ENCODE measurements at regions not wholly inside any gene's neighbourhood (a gene's known extent, or its start where the extent isn't known, plus 50 kb on each side); places are given as distances from the start of the nearest gene placed in this dataset.

DNA sequence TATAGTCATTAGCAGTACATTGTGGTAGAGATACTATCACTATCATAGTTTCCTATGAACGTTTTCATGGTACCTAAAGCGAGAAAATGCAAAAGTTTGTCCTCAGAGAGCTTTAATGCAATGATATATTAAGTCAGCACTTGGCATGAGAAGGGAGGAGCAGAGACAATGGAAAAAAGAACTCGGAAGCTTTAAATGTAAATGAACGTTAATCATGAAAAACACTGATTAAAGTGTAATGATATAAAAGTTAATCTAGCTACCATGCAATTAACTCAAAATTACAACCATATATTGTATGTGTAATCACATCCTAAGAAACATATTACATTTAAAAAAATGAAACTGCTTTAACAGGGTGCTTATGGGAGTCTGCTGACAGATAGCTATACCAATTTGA lies 282.7 kb downstream of the HDGFL1 start:
- whole genome bisulfite sequencing: 74% methylated on average over 4 of the region's 4 CpGs
- DNase-seq (ENCODE audit: low spot score): no peak
- H3K36me3 ChIP-seq (ENCODE audit: control insufficient read depth in 4 of 4, insufficient read depth in 3 of 4, low read depth in 1 of 4, low read length in 3 of 4): no peaks in the 10 kb centered on the region
- TF ChIP-seq, protein P1, sequence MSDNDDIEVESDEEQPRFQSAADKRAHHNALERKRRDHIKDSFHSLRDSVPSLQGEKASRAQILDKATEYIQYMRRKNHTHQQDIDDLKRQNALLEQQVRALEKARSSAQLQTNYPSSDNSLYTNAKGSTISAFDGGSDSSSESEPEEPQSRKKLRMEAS (IDR thresholded peaks at IDR 0.05): no peak
- TF ChIP-seq SP1 (IDR thresholded peaks at IDR 0.05) (no peak), RAD21 (IDR thresholded peaks at IDR 0.05) (no peak), TAF1 (conservative IDR thresholded peaks at IDR 0.05) (no peak), YY1 (IDR thresholded peaks at IDR 0.05) (no peak), FOXA1 (IDR thresholded peaks at IDR 0.05) (no peak), FOXA2 (IDR thresholded peaks at IDR 0.05) (no peak), NR2F2 (IDR thresholded peaks at IDR 0.05) (no peak), HNF4A (conservative IDR thresholded peaks at IDR 0.05) (no peak)
- TF ChIP-seq, protein P2, sequence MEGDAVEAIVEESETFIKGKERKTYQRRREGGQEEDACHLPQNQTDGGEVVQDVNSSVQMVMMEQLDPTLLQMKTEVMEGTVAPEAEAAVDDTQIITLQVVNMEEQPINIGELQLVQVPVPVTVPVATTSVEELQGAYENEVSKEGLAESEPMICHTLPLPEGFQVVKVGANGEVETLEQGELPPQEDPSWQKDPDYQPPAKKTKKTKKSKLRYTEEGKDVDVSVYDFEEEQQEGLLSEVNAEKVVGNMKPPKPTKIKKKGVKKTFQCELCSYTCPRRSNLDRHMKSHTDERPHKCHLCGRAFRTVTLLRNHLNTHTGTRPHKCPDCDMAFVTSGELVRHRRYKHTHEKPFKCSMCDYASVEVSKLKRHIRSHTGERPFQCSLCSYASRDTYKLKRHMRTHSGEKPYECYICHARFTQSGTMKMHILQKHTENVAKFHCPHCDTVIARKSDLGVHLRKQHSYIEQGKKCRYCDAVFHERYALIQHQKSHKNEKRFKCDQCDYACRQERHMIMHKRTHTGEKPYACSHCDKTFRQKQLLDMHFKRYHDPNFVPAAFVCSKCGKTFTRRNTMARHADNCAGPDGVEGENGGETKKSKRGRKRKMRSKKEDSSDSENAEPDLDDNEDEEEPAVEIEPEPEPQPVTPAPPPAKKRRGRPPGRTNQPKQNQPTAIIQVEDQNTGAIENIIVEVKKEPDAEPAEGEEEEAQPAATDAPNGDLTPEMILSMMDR (IDR thresholded peaks at IDR 0.05; ENCODE audit: low read depth, low read length, missing input control): no peak
- TF ChIP-seq, protein P3, sequence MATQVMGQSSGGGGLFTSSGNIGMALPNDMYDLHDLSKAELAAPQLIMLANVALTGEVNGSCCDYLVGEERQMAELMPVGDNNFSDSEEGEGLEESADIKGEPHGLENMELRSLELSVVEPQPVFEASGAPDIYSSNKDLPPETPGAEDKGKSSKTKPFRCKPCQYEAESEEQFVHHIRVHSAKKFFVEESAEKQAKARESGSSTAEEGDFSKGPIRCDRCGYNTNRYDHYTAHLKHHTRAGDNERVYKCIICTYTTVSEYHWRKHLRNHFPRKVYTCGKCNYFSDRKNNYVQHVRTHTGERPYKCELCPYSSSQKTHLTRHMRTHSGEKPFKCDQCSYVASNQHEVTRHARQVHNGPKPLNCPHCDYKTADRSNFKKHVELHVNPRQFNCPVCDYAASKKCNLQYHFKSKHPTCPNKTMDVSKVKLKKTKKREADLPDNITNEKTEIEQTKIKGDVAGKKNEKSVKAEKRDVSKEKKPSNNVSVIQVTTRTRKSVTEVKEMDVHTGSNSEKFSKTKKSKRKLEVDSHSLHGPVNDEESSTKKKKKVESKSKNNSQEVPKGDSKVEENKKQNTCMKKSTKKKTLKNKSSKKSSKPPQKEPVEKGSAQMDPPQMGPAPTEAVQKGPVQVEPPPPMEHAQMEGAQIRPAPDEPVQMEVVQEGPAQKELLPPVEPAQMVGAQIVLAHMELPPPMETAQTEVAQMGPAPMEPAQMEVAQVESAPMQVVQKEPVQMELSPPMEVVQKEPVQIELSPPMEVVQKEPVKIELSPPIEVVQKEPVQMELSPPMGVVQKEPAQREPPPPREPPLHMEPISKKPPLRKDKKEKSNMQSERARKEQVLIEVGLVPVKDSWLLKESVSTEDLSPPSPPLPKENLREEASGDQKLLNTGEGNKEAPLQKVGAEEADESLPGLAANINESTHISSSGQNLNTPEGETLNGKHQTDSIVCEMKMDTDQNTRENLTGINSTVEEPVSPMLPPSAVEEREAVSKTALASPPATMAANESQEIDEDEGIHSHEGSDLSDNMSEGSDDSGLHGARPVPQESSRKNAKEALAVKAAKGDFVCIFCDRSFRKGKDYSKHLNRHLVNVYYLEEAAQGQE (IDR thresholded peaks at IDR 0.05): no peak
- TF ChIP-seq, protein P4, sequence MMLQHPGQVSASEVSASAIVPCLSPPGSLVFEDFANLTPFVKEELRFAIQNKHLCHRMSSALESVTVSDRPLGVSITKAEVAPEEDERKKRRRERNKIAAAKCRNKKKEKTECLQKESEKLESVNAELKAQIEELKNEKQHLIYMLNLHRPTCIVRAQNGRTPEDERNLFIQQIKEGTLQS (IDR thresholded peaks at IDR 0.05): no peak
- TF ChIP-seq, protein P5, sequence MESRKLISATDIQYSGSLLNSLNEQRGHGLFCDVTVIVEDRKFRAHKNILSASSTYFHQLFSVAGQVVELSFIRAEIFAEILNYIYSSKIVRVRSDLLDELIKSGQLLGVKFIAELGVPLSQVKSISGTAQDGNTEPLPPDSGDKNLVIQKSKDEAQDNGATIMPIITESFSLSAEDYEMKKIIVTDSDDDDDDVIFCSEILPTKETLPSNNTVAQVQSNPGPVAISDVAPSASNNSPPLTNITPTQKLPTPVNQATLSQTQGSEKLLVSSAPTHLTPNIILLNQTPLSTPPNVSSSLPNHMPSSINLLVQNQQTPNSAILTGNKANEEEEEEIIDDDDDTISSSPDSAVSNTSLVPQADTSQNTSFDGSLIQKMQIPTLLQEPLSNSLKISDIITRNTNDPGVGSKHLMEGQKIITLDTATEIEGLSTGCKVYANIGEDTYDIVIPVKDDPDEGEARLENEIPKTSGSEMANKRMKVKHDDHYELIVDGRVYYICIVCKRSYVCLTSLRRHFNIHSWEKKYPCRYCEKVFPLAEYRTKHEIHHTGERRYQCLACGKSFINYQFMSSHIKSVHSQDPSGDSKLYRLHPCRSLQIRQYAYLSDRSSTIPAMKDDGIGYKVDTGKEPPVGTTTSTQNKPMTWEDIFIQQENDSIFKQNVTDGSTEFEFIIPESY (IDR thresholded peaks at IDR 0.05): no peak
- H3K27me3 ChIP-seq (ENCODE audit: control insufficient read depth in 4 of 4, insufficient read depth in 4 of 4, low read length in 3 of 4): peaks cover 0 to 2% (median 0%) of the 10 kb centered on the region in 4 donors
- no peak overlapping the region for H3K9ac ChIP-seq (ENCODE audit: low read depth in 1 of 2, low read length in 2 of 2)
- H3K9me3 ChIP-seq (ENCODE audit: control insufficient read depth in 4 of 4, low read length in 3 of 4): no peaks in the 10 kb centered on the region
- H3K4me3 ChIP-seq (ENCODE audit: low read depth in 1 of 3, low read length in 3 of 3): no peak overlapping the region
- no peak overlapping the region for H3K27ac ChIP-seq (ENCODE audit: low read depth in 1 of 2, low read length in 2 of 2)
- H3K4me1 ChIP-seq (ENCODE audit: control insufficient read depth in 4 of 4, insufficient read depth in 4 of 4, low read length in 3 of 4): no peaks in the 10 kb centered on the region

DNA sequence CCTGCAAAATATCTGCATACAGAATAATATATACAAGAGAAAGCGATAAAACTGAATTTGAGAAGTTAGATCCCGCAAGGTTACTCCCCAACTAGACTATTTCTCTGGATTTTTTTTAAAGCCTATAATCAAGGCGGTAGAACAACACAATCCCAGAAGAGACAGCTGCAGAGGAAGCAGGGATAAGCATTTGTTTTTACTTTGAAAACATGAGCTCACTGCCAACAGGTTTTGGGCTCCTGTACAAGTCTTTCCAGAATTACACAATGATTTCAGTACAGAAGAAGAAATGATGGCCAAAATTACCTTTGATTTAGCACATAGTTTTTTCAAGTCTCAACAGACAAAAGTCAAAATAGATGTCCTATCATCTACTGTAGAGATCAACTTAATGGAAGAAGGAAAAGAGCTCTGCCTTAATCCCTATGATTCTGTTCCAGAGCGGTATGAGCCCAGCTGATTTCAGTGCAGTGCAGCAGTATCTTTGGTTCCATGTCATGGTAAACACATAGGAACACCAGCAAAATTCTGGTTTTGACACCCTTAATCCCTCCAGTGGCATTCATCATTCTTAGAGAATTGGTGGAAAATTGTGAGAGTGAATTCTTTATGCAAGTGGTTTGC lies 304.3 kb downstream of the HDGFL1 start:
- no peaks in the 10 kb centered on the region for H3K36me3 ChIP-seq (ENCODE audit: control insufficient read depth in 4 of 4, insufficient read depth in 3 of 4, low read depth in 1 of 4, low read length in 3 of 4)
- no peak overlapping the region for H3K27ac ChIP-seq (ENCODE audit: low read depth in 1 of 2, low read length in 2 of 2)
- H3K4me3 ChIP-seq (ENCODE audit: low read depth in 1 of 3, low read length in 3 of 3): no peak overlapping the region
- H3K9me3 ChIP-seq (ENCODE audit: control insufficient read depth in 4 of 4, low read length in 3 of 4): no peaks in the 10 kb centered on the region
- H3K9ac ChIP-seq (ENCODE audit: low read depth in 1 of 2, low read length in 2 of 2): no peak overlapping the region
- no peak for DNase-seq (ENCODE audit: low spot score)
- H3K4me1 ChIP-seq (ENCODE audit: control insufficient read depth in 4 of 4, insufficient read depth in 4 of 4, low read length in 3 of 4): no peaks in the 10 kb centered on the region
- whole genome bisulfite sequencing: 91% methylated on average over 4 of the region's 4 CpGs
- TF ChIP-seq YY1 (IDR thresholded peaks at IDR 0.05) (no peak), RXRA (IDR thresholded peaks at IDR 0.05) (no peak), RAD21 (IDR thresholded peaks at IDR 0.05) (no peak)
- TF ChIP-seq, protein P3 (IDR thresholded peaks at IDR 0.05): no peak
- TF ChIP-seq, protein P1 (IDR thresholded peaks at IDR 0.05): no peak
- H3K27me3 ChIP-seq (ENCODE audit: control insufficient read depth in 4 of 4, insufficient read depth in 4 of 4, low read length in 3 of 4): no peaks in the 10 kb centered on the region
